ENCODE measurements at regions not wholly inside any gene's neighbourhood (a gene's known extent, or its start where the extent isn't known, plus 50 kb on each side); places are given as distances from the start of the nearest gene placed in this dataset.

DNA sequence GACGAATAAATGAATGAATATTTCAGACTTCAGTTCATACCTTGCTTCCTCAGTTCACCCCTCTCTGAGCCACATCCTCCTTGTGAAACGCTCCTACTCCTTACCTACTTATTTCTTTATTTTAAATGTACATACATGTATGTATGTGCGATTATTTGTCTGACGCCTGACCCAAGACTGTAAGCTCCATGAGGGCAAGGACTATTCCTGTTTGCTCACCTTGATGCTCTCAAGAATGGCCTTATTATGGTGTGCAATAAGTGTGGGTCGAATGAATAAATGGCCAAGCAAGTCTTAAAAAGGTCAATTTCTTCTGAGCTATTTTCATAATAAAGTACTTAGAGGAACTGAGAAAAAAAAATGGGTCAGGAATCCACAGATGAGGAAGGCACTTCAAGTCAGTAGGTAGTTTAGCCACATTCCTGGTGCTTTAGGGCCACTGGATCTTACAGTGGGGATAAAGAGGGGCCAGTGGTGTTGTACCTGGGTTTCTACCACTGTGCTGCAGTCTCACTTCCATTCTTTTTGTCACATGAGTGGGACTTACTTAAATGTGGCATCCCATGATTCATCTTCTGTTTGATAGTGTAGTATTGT lies 74.7 kb downstream of the SDC1 start:
- H3K27me3 ChIP-seq (ENCODE audit: control insufficient read depth, insufficient read depth, low read length): no peaks in the 10 kb centered on the region
- H3K36me3 ChIP-seq (ENCODE audit: control insufficient read depth, insufficient read depth, low read length): no peaks in the 10 kb centered on the region
- no peaks in the 10 kb centered on the region for H3K9me3 ChIP-seq (ENCODE audit: control insufficient read depth, low read length)
- no peak overlapping the region for H3K9ac ChIP-seq (ENCODE audit: low read length)
- H3K4me3 ChIP-seq (ENCODE audit: low read length): no peak overlapping the region
- H3K4me1 ChIP-seq (ENCODE audit: control insufficient read depth, insufficient read depth, low read length): peaks cover 51% of the 10 kb centered on the region

DNA sequence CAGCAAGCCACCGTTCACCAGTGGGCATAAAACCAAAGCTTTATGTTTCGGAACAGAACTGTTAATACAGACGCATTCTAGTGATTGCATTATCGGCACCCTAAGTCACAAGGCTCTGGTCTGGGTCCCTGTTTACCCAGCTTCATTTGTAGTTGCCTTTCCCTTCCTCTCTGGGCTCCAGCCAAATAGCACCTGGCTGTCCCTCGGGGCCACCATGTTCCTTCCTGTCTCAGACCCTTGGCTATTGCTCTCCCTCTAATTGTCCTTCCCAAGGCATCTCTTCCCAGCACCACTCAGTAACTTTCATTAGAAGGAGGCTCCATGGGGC lies 75.3 kb downstream of the SDC1 start:
- H3K4me1 ChIP-seq (ENCODE audit: control insufficient read depth, insufficient read depth, low read length): peaks cover 55% of the 10 kb centered on the region
- H3K9ac ChIP-seq (ENCODE audit: low read length): no peak overlapping the region
- no peaks in the 10 kb centered on the region for H3K36me3 ChIP-seq (ENCODE audit: control insufficient read depth, insufficient read depth, low read length)
- no peak overlapping the region for H3K4me3 ChIP-seq (ENCODE audit: low read length)
- H3K9me3 ChIP-seq (ENCODE audit: control insufficient read depth, low read length): no peaks in the 10 kb centered on the region
- no peaks in the 10 kb centered on the region for H3K27me3 ChIP-seq (ENCODE audit: control insufficient read depth, insufficient read depth, low read length)

DNA sequence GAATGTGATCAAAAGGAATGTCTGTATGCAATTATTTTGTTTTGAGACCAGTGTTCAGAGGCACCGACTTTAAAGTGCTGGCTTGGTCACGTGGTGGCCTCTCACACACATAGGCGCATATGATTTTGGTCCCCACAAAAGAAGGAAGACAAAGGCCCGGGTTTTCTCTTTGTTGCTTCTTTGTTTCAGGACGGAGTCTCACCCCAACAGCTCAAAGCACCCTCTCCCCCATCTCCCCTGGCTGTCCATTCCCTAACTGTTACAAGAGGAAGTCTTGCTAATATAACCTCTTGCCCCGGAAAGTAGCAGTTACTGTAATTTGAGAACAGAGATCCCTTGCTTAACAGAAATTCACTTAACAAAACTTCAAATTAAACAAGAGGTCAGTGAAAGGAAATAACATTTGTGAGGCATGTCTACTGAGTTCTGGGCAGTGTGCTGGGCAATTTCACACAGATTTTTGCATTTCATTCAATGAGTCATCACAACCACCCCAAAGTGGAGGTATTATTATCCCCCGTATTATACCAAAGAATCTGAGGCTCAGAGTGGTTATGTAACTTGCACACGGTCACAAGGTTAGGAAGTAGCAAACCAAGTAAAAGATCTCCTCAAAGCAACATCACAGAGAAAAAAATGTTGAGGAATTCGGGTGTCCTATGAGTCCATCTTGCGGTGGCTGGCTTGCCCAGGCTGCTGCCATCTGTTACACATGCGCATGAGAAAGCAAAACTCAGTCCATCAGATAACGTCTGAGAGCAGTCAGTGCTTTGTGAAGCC lies 75.8 kb downstream of the SDC1 start:
- Histone ChIP-seq H3K36me3 (ENCODE audit: control insufficient read depth, insufficient read depth, low read length) (no peaks in the 10 kb centered on the region), H3K4me1 (ENCODE audit: control insufficient read depth, insufficient read depth, low read length) (peaks cover 61% of the 10 kb centered on the region), H3K27me3 (ENCODE audit: control insufficient read depth, insufficient read depth, low read length) (no peaks in the 10 kb centered on the region), H3K9me3 (ENCODE audit: control insufficient read depth, low read length) (no peaks in the 10 kb centered on the region), H3K4me3 (ENCODE audit: low read length) (peak overlapping the region; percentile 28), H3K9ac (ENCODE audit: low read length) (peak overlapping the region; percentile 13)

DNA sequence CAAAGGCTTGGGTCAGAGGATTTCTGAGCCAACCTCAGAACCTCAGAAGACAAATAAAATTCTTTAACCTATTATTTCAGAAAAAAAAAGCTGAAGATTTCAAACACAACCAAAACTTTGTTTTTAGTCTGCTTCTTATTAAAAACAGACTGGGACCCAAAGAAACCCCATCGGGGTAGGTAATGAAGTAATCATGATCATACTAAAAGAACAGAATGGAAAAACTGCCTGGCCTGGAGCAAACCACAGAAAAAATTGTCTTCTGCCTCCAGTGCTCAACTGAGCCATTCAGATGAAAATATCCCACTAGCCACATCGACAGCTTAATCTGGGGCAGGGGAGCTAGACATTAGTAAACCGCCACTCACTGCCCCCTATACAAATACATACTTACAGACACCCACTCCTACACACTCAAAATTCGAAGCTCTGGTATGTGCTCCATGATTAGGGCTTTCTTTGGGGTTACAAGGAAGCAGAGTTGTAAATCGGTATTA lies 76.5 kb downstream of the SDC1 start:
- Histone ChIP-seq H3K9me3 (ENCODE audit: control insufficient read depth, low read length) (no peaks in the 10 kb centered on the region), H3K4me1 (ENCODE audit: control insufficient read depth, insufficient read depth, low read length) (peaks cover 66% of the 10 kb centered on the region), H3K27me3 (ENCODE audit: control insufficient read depth, insufficient read depth, low read length) (no peaks in the 10 kb centered on the region), H3K36me3 (ENCODE audit: control insufficient read depth, insufficient read depth, low read length) (no peaks in the 10 kb centered on the region), H3K9ac (ENCODE audit: low read length) (peak overlapping the region; percentile 13), H3K4me3 (ENCODE audit: low read length) (no peak overlapping the region)

DNA sequence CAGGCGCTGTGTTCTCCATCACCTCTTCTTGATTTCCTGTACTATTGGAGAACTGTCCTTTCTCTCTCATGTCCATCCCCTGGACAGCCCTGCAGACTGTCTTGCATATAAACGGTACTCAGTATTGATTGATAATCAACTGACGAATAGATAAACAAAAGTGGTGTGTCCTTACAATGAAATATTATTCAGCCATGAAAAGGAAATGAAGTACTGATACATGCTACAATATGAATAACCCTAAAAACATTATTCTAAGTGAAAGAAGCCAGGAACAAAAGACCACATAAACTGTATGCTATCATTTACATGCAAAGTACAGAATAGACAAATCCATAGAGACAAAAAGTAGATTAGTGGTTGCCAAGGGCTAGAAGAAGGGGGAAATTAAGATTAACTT lies 77.6 kb downstream of the SDC1 start:
- Histone ChIP-seq H3K27me3 (ENCODE audit: control insufficient read depth, insufficient read depth, low read length) (no peaks in the 10 kb centered on the region), H3K4me3 (ENCODE audit: low read length) (no peak overlapping the region), H3K36me3 (ENCODE audit: control insufficient read depth, insufficient read depth, low read length) (no peaks in the 10 kb centered on the region), H3K9ac (ENCODE audit: low read length) (no peak overlapping the region), H3K9me3 (ENCODE audit: control insufficient read depth, low read length) (no peaks in the 10 kb centered on the region), H3K4me1 (ENCODE audit: control insufficient read depth, insufficient read depth, low read length) (peaks cover 59% of the 10 kb centered on the region)

DNA sequence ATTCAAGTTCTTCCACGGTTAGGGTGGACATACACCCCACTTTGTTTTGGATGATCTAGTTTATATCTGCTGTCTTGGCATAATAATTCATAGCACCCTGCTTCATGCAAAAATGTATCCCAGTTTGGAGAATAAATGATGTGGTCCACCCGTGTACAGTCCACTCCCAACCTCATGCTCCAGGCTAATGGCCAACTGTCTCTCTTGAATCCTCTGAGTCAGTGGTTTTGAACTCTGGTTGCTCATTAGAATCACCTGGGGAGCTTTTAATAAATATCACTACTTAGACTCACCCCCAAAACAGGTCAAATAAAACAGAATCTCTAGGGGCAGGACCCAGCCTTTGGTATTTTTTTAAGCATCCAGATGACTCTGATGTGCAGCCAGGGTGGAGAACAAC lies 78.5 kb downstream of the SDC1 start:
- no peaks in the 10 kb centered on the region for H3K36me3 ChIP-seq (ENCODE audit: control insufficient read depth, insufficient read depth, low read length)
- H3K9me3 ChIP-seq (ENCODE audit: control insufficient read depth, low read length): no peaks in the 10 kb centered on the region
- H3K4me3 ChIP-seq (ENCODE audit: low read length): no peak overlapping the region
- no peak overlapping the region for H3K9ac ChIP-seq (ENCODE audit: low read length)
- H3K4me1 ChIP-seq (ENCODE audit: control insufficient read depth, insufficient read depth, low read length): peaks cover 68% of the 10 kb centered on the region
- no peaks in the 10 kb centered on the region for H3K27me3 ChIP-seq (ENCODE audit: control insufficient read depth, insufficient read depth, low read length)

DNA sequence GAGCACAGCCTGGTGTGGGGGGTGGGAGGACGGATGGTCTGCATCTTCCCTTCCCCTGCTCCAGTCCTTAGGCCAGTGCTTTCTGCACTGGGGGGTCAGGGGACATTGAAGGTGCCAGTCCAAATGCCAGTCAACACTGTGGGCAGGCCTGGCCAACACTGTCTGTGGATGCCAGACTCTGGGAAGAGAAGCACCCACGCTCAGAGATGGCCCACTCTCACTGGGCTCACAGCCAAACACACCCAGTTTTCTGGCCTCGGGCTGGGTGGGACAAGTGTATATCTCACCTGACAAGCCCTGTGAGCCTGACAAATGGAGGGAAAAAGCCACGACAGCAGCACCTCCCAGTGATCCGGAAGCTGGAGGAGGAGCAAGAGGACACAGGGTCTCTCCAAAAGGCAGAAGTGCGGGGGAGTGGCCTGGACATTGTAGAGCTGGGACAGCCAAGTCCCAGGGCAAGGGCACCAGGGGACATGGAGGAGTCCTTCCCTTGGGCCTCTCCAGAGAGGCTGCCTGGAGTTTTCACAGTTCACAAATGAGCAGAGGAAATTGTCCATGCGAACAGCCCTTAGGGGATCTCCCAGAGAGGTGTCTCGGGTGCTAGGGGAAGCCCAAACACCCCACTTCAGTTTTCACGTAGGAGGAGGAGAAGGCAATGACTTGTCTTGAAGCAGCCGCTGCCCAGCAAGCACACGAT lies 79.3 kb downstream of the SDC1 start:
- Histone ChIP-seq H3K9ac (ENCODE audit: low read length) (peak overlapping the region; percentile 31), H3K27me3 (ENCODE audit: control insufficient read depth, insufficient read depth, low read length) (no peaks in the 10 kb centered on the region), H3K9me3 (ENCODE audit: control insufficient read depth, low read length) (no peaks in the 10 kb centered on the region), H3K4me1 (ENCODE audit: control insufficient read depth, insufficient read depth, low read length) (peaks cover 74% of the 10 kb centered on the region), H3K4me3 (ENCODE audit: low read length) (no peak overlapping the region), H3K36me3 (ENCODE audit: control insufficient read depth, insufficient read depth, low read length) (no peaks in the 10 kb centered on the region)

DNA sequence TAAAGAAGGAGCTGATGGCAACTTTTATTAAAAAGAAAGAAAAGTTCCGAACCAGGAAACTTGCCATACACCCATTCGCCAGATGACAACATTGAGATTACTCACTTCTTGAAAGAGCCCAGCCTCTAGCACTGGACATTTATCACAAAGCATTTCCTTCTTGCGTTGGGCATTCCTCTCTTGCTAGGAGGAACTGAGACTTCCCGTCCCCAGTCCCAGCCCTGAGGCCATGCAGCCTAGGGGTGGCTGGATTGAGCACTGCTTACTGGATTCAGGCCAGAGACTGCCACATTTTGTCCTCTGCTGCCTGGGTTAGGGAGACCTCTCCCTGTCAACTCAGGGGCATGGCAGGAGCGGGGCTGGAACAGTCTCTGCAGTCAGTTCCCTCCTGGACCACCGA lies 80.1 kb downstream of the SDC1 start:
- Histone ChIP-seq H3K27me3 (ENCODE audit: control insufficient read depth, insufficient read depth, low read length) (no peaks in the 10 kb centered on the region), H3K4me3 (ENCODE audit: low read length) (no peak overlapping the region), H3K4me1 (ENCODE audit: control insufficient read depth, insufficient read depth, low read length) (peaks cover 70% of the 10 kb centered on the region), H3K36me3 (ENCODE audit: control insufficient read depth, insufficient read depth, low read length) (no peaks in the 10 kb centered on the region), H3K9me3 (ENCODE audit: control insufficient read depth, low read length) (no peaks in the 10 kb centered on the region), H3K9ac (ENCODE audit: low read length) (no peak overlapping the region)

DNA sequence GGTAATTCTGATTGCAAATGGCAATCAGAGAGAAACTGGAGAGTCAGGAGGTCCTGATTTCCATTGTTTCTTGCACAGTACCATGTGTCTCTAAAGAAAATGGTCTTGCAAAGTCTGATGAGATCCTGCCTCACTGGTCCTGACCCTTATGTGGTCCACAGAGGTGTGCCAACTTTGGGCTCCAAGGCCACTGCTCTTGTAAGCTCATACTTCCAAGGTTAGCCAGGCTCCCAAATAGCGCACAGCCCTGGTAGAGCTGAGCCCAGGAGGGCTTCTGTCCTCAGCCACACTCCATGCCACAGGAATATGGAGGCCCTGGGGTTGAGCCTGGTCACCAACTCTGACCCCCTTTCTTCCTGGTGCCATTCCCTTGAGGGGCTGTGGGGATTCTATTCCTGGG lies 80.7 kb downstream of the SDC1 start:
- no peaks in the 10 kb centered on the region for H3K36me3 ChIP-seq (ENCODE audit: control insufficient read depth, insufficient read depth, low read length)
- H3K4me3 ChIP-seq (ENCODE audit: low read length): no peak overlapping the region
- no peaks in the 10 kb centered on the region for H3K27me3 ChIP-seq (ENCODE audit: control insufficient read depth, insufficient read depth, low read length)
- H3K9me3 ChIP-seq (ENCODE audit: control insufficient read depth, low read length): no peaks in the 10 kb centered on the region
- H3K4me1 ChIP-seq (ENCODE audit: control insufficient read depth, insufficient read depth, low read length): peaks cover 70% of the 10 kb centered on the region
- H3K9ac ChIP-seq (ENCODE audit: low read length): no peak overlapping the region

DNA sequence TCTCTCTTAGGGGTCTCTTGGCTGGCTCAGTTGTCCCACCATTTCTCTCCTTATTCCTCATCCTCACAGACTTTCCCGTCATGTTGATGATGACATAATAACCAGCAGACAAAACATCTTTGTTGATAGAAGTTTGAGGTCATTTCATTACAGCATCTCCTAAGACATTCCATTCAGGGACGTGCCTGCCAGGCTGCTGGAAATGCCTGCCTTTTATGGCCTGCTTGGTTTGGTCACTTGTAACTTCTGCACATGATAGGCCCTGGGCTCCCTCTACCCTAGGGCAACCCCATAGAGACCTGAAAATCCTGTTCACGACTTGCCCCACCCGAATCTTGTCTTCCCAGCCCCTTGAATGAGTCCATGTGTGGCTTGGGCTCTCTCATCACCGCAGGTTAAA lies 81.7 kb downstream of the SDC1 start:
- no peak overlapping the region for H3K9ac ChIP-seq (ENCODE audit: low read length)
- no peaks in the 10 kb centered on the region for H3K36me3 ChIP-seq (ENCODE audit: control insufficient read depth, insufficient read depth, low read length)
- H3K9me3 ChIP-seq (ENCODE audit: control insufficient read depth, low read length): no peaks in the 10 kb centered on the region
- no peaks in the 10 kb centered on the region for H3K27me3 ChIP-seq (ENCODE audit: control insufficient read depth, insufficient read depth, low read length)
- H3K4me1 ChIP-seq (ENCODE audit: control insufficient read depth, insufficient read depth, low read length): peaks cover 68% of the 10 kb centered on the region
- H3K4me3 ChIP-seq (ENCODE audit: low read length): no peak overlapping the region

DNA sequence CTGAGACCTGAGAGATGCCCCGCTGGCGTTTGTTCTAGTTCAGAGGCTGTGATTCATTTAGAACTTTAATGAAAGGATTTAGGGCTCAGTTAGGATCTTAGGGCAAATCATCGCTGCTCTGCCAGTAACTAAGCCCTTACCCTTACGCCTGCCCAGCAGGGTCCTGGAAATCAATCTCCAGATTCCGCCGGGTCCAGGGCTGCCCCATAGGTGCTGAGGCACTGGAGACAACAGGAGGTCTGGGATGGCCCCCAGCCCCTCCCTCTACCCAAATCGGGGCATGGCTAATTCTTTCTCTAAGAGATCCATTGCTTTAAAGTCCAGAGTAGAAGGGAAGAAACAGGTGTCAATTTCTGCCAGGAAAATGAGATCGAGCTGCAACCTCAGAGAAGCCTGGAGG lies 83.1 kb downstream of the SDC1 start:
- Histone ChIP-seq H3K9ac (ENCODE audit: low read length) (no peak overlapping the region), H3K36me3 (ENCODE audit: control insufficient read depth, insufficient read depth, low read length) (no peaks in the 10 kb centered on the region), H3K4me1 (ENCODE audit: control insufficient read depth, insufficient read depth, low read length) (peaks cover 65% of the 10 kb centered on the region)

DNA sequence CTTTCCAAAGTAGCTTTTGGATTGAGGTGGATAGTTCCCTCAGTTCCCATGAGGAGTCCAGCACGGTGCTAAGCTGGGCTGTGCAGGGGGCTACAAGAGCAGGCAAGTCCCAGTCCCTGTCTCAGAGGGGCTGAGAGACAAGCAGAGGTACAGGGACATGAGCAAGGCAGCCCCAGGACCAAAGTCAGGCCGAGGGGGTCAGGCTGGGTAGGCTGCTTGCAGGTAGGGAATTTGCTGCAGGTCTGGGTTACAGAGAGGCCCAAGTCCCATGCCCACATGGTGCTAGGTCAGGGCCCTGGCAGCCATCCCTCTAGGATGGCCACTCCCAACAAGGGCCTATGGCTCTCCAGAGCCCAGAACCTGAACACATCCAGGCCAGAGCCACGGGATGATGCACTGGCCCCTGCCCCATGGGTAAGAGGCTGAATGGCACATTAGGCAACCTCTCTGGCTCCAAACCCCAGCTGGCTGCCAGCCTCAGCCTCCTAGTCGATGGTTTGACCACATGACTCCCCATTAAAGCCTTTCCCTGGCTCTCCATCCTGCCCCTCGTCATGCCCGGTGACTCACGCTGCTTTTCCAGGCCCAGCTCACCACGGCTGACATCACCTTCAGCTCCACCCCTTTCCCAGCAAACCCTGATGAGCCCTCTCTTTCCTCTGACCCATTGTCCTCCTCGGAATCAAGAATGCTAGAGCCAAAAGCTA lies 83.7 kb downstream of the SDC1 start:
- no peaks in the 10 kb centered on the region for H3K9me3 ChIP-seq (ENCODE audit: control insufficient read depth, low read length)
- no peaks in the 10 kb centered on the region for H3K36me3 ChIP-seq (ENCODE audit: control insufficient read depth, insufficient read depth, low read length)
- no peaks in the 10 kb centered on the region for H3K27me3 ChIP-seq (ENCODE audit: control insufficient read depth, insufficient read depth, low read length)
- H3K9ac ChIP-seq (ENCODE audit: low read length): no peak overlapping the region
- peaks cover 60% of the 10 kb centered on the region for H3K4me1 ChIP-seq (ENCODE audit: control insufficient read depth, insufficient read depth, low read length)
- no peak overlapping the region for H3K4me3 ChIP-seq (ENCODE audit: low read length)

More for the DNA sequence above, 83.1 kb downstream of the SDC1 start:
- Histone ChIP-seq H3K4me3 (ENCODE audit: low read length) (no peak overlapping the region), H3K9me3 (ENCODE audit: control insufficient read depth, low read length) (no peaks in the 10 kb centered on the region), H3K27me3 (ENCODE audit: control insufficient read depth, insufficient read depth, low read length) (no peaks in the 10 kb centered on the region)
